SK-N-SH (cell line): ENCODE measurements at regions not wholly inside any gene's neighbourhood (a gene's known extent, or its start where the extent isn't known, plus 50 kb on each side); places are given as distances from the start of the nearest gene placed in this dataset.

Experiments used
- CTCF ChIA-PET: fragments of 300-600, 350-600 bp; formaldehyde crosslinking; extraction: SDS; loops from one replicate; lab custom pipeline; 2021; lab: Yijun Ruan, JAX
- POLR2A ChIA-PET: fragments of 350-600 bp; sonication (Branson Sonifier 250); formaldehyde crosslinking; extraction: SDS; loops from one replicate; lab custom pipeline; 2020; ENCODE audit warnings: antibody characterized with exemption, inconsistent platforms; lab: Yijun Ruan, JAX
- DNase-seq: peaks from one replicate; pipeline ENCODE4 v3.0.0; 2012
- H2AFZ ChIP-seq: fragments of 200-600 bp; sonication (generic); 2 replicates; pipeline ENCODE4 v1.8.1; 2016; ENCODE audit warnings: antibody characterized with exemption, mild to moderate bottlenecking, low read depth
- H3F3A ChIP-seq: fragments of 200-600 bp; sonication (generic); replicated peaks from 2 replicates; pipeline ENCODE3; 2016; ENCODE audit warnings: antibody characterized with exemption, mild to moderate bottlenecking; ENCODE audit not compliant: insufficient read depth
- H3K27ac ChIP-seq, 2 experiments: fragments of 200-500 bp in 1 of 2; fragments of 200-600 bp in 1 of 2; sonication (Bioruptor generic) in 1 of 2; sonication (generic), shearing (Covaris generic) in 1 of 2; 2 replicates each; pipeline versions ENCODE4 v1.5.1 to v1.6.1; 2014 to 2016; ENCODE audit warnings: low read depth in 2 of 2, inconsistent platforms in 1 of 2, low read length in 1 of 2, mild to moderate bottlenecking in 1 of 2, mixed read lengths in 1 of 2
- H3K27me3 ChIP-seq: fragments of 200-600 bp; sonication (generic), shearing (Covaris generic); 2 replicates; pipeline ENCODE4 v1.6.1; 2016; ENCODE audit warnings: mixed run types; ENCODE audit not compliant: insufficient read depth
- H3K36me3 ChIP-seq, 2 experiments: fragments of 200-500 bp in 1 of 2; fragments of 200-600 bp in 1 of 2; sonication (Bioruptor generic) in 1 of 2; sonication (generic) in 1 of 2; replicated peaks in 1 of 2; 2 replicates each; pipeline versions ENCODE3 to v1.5.1; 2014 to 2016; ENCODE audit warnings: low read length in 1 of 2, mild to moderate bottlenecking in 1 of 2; ENCODE audit not compliant: insufficient read depth in 2 of 2, control insufficient read depth in 1 of 2
- H3K4me1 ChIP-seq, 2 experiments: fragments of 200-500 bp in 1 of 2; fragments of 200-600 bp in 1 of 2; sonication (Bioruptor generic) in 1 of 2; sonication (generic), shearing (Covaris generic) in 1 of 2; 2 replicates each; pipeline versions ENCODE4 v1.5.1 to v1.6.1; 2014 to 2016; ENCODE audit warnings: low read depth in 1 of 2, low read length in 1 of 2, mixed run types in 1 of 2; ENCODE audit not compliant: insufficient read depth in 2 of 2, control insufficient read depth in 1 of 2
- H3K4me2 ChIP-seq: fragments of 200-600 bp; sonication (generic), shearing (Covaris generic); 2 replicates; pipeline ENCODE4 v1.6.1; 2017; ENCODE audit warnings: mixed run types
- H3K4me3 ChIP-seq, 2 experiments: fragments of 200-500 bp in 1 of 2; fragments of 200-600 bp in 1 of 2; sonication (Bioruptor generic) in 1 of 2; sonication (generic), shearing (Covaris generic) in 1 of 2; 2 replicates each; pipeline versions ENCODE4 v1.5.1 to v1.8.1; 2014 to 2016; ENCODE audit warnings: low read depth in 2 of 2, inconsistent platforms in 1 of 2, low read length in 1 of 2, mild to moderate bottlenecking in 1 of 2, mixed read lengths in 1 of 2, moderate library complexity in 1 of 2
- H3K79me2 ChIP-seq: fragments of 200-600 bp; sonication (generic); 2 replicates; pipeline ENCODE4 v1.8.1; 2017; ENCODE audit warnings: mild to moderate bottlenecking; ENCODE audit not compliant: insufficient read depth
- H3K9ac ChIP-seq: fragments of 200-600 bp; sonication (generic); 2 replicates; pipeline ENCODE4 v1.6.1; 2017; ENCODE audit warnings: mixed run types
- H3K9me2 ChIP-seq: fragments of 200-600 bp; sonication (generic); 2 replicates; pipeline ENCODE4 v1.6.1; 2017; ENCODE audit warnings: mixed run types
- H3K9me3 ChIP-seq: fragments of 200-600 bp; sonication (generic); 2 replicates; pipeline ENCODE4 v1.6.1; 2017; ENCODE audit warnings: mixed run types, mild to moderate bottlenecking, moderate library complexity
- H4K20me1 ChIP-seq: fragments of 200-600 bp; sonication (generic); 2 replicates; pipeline ENCODE4 v1.6.1; 2017; ENCODE audit warnings: mild to moderate bottlenecking, mixed run types; ENCODE audit not compliant: insufficient read depth
- CHD2 ChIP-seq: fragments of 150-350 bp; IDR thresholded peaks from 2 replicates; pipeline ENCODE4 v1.6.1; 2018; ENCODE audit warnings: low read length; ENCODE audit not compliant: partially characterized antibody
- CTCF ChIP-seq: fragments of 200-600 bp; sonication (generic); IDR thresholded peaks from 2 replicates; pipeline ENCODE4 v1.6.1; 2017; ENCODE audit warnings: antibody characterized with exemption, mild to moderate bottlenecking, moderate library complexity
- EZH2phosphoT487 ChIP-seq: fragments of 200-600 bp; sonication (generic); IDR thresholded peaks from 2 replicates; pipeline ENCODE4 v1.6.1; 2017; ENCODE audit warnings: low read depth, mixed run types, mild to moderate bottlenecking, antibody characterized with exemption, moderate library complexity, borderline replicate concordance
- FOSL2 ChIP-seq: IDR thresholded peaks from 2 replicates; pipeline ENCODE4 v1.4.0; 2012; ENCODE audit warnings: low read depth, mild to moderate bottlenecking, moderate library complexity, borderline replicate concordance
- FOXJ3 ChIP-seq: sonication (generic); formaldehyde crosslinking; IDR thresholded peaks from 2 replicates; pipeline ENCODE4 v1.5.1; 2020; ENCODE audit warnings: mild to moderate bottlenecking, missing genetic modification reagents
- FOXM1 ChIP-seq: IDR thresholded peaks from 2 replicates; pipeline ENCODE4 v1.4.0; 2012; ENCODE audit warnings: low read depth, mild to moderate bottlenecking
- JUND ChIP-seq: IDR thresholded peaks from 2 replicates; pipeline ENCODE4 v1.4.0; 2012
- MEF2A ChIP-seq: IDR thresholded peaks from 2 replicates; pipeline ENCODE4 v1.4.0; 2012; ENCODE audit warnings: low read depth, borderline replicate concordance
- NFIC ChIP-seq: IDR thresholded peaks from 2 replicates; pipeline ENCODE4 v1.4.0; 2012; ENCODE audit warnings: borderline replicate concordance
- PBX3 ChIP-seq: IDR thresholded peaks from 2 replicates; pipeline ENCODE4; 2012
- REST ChIP-seq: IDR thresholded peaks from 2 replicates; pipeline ENCODE4 v1.6.1; 2012; ENCODE audit warnings: mild to moderate bottlenecking, low read depth, low read length, moderate library complexity
- RFX5 ChIP-seq: IDR thresholded peaks from 2 replicates; pipeline ENCODE4 v1.6.1; 2012; ENCODE audit warnings: mild to moderate bottlenecking, improper control_type of control experiment, low read length
- RXRA ChIP-seq: IDR thresholded peaks from 2 replicates; pipeline ENCODE4 v1.4.0; 2012; ENCODE audit warnings: low read depth, mild to moderate bottlenecking, borderline replicate concordance
- TAF1 ChIP-seq: IDR thresholded peaks from 2 replicates; pipeline ENCODE4 v1.6.1; 2012; ENCODE audit warnings: low read depth, mild to moderate bottlenecking, low read length, moderate library complexity, borderline replicate concordance
- TEAD4 ChIP-seq: IDR thresholded peaks from 2 replicates; pipeline ENCODE4 v1.4.0; 2012; ENCODE audit warnings: mild to moderate bottlenecking, borderline replicate concordance; ENCODE audit not compliant: insufficient read depth
- USF2 ChIP-seq: fragments of 150-350 bp; IDR thresholded peaks from 2 replicates; pipeline ENCODE4 v1.6.1; 2017; ENCODE audit warnings: antibody characterized with exemption, low read length, low read depth, borderline replicate concordance
- YY1 ChIP-seq: IDR thresholded peaks from 2 replicates; pipeline ENCODE4 v1.4.0; 2012; ENCODE audit warnings: low read depth, mild to moderate bottlenecking
- WGBS: methylation state at CpG from one replicate; pipeline ENCODE4 v1.1.6; 2017; ENCODE audit warnings: low lambda C conversion rate; 5-methylcytosine and 5-hydroxymethylcytosine counted together

GRCh38 chr10:130623680-130624267 is 487.6 kb downstream of the GLRX3 start:
- H3K4me2 ChIP-seq = no peak overlapping the region
- 9% methylated on average over 4 of the region's 4 CpGs for WGBS
- DNase-seq = no peak
- CTCF ChIA-PET = no interaction called here
- POLR2A ChIA-PET = no interaction called here
- no peak overlapping the region for H2AFZ ChIP-seq
- H3K4me1 ChIP-seq = peaks cover 0 to 9% of the 10 kb centered on the region in 2 experiments; a peak in 1 of 4 replicates
- no peaks in the 10 kb centered on the region for H3K27me3 ChIP-seq
- H3K79me2 ChIP-seq = no peaks in the 10 kb centered on the region
- H3K9me2 ChIP-seq = no peaks in the 10 kb centered on the region
- no peaks in the 10 kb centered on the region for H3K36me3 ChIP-seq
- no peak overlapping the region for H3K4me3 ChIP-seq
- no peaks in the 10 kb centered on the region for H4K20me1 ChIP-seq
- H3K9ac ChIP-seq = no peak overlapping the region
- no peaks in the 10 kb centered on the region for H3F3A ChIP-seq
- TF ChIP-seq TAF1 = no peak
- TF ChIP-seq RXRA = no peak
- TF ChIP-seq CHD2 = no peak
- TF ChIP-seq EZH2phosphoT487 = no peak
- no peak for TF ChIP-seq RFX5
- TF ChIP-seq JUND = no peak
- TF ChIP-seq TEAD4 = no peak
- no peak for TF ChIP-seq PBX3
- no peak for TF ChIP-seq FOSL2
- no peak for TF ChIP-seq CTCF
- TF ChIP-seq FOXJ3 (CRISPR knock-in tag) = no peak
- TF ChIP-seq NFIC = no peak
- no peak for TF ChIP-seq USF2
- no peak for TF ChIP-seq YY1
- TF ChIP-seq MEF2A = no peak
- no peak for TF ChIP-seq FOXM1
- no peak for TF ChIP-seq REST
- H3K27ac ChIP-seq = no peak overlapping the region
- no peaks in the 10 kb centered on the region; the same call in 1 of the 2 replicates for H3K9me3 ChIP-seq
